NK-92 treated with Interleukin-12 subunit alpha and Interleukin-12 subunit beta, amount 100 ng/mL, for 24 hours (cell line): ENCODE measurements at regions not wholly inside any gene's neighbourhood (a gene's known extent, or its start where the extent isn't known, plus 50 kb on each side); places are given as distances from the start of the nearest gene placed in this dataset.
"Not testable (repeated sequence)": the region's sequence is repeated elsewhere in the genome, so short reads cannot be mapped to it uniquely, and the experiment has no call there.

Experiments used
- DNase-seq: peaks from one replicate; lab custom pipeline; 2025; lab: John Stamatoyannopoulos, UW

GRCh38 chr18:37844209-37844970 is 278.8 kb upstream of the CELF4 start:
- no peak for DNase-seq

GRCh38 chr18:37838083-37838482 is 272.5 kb upstream of the CELF4 start:
- DNase-seq, result no peak

GRCh38 chr18:37836071-37836970 is 270.7 kb upstream of the CELF4 start:
- DNase-seq, result no peak

GRCh38 chr18:37832010-37832695 is 266.6 kb upstream of the CELF4 start:
- not testable (repeated sequence) for DNase-seq

- DNase-seq, result no peak
These were observed 247.4 kb upstream of the CELF4 start for GRCh38 chr18:37812961-37813360.

GRCh38 chr18:37805773-37806404 is 240.3 kb upstream of the CELF4 start:
- no peak for DNase-seq

GRCh38 chr18:37796823-37797349 is 231.3 kb upstream of the CELF4 start:
- DNase-seq, result no peak

GRCh38 chr18:37787452-37787851 is 221.9 kb upstream of the CELF4 start:
- DNase-seq, result no peak

- no peak for DNase-seq
These were observed 218.2 kb upstream of the CELF4 start for GRCh38 chr18:37783771-37784170.

GRCh38 chr18:37779220-37779619 is 213.6 kb upstream of the CELF4 start:
- DNase-seq, result no peak

- DNase-seq, result no peak
These were observed 213.0 kb upstream of the CELF4 start for GRCh38 chr18:37778417-37779165.

- DNase-seq, result no peak
These were observed 204.2 kb upstream of the CELF4 start for GRCh38 chr18:37769826-37770225.

- DNase-seq, result no peak
These were observed 199.1 kb upstream of the CELF4 start for GRCh38 chr18:37764541-37765288.

GRCh38 chr18:37762076-37762621 is 196.6 kb upstream of the CELF4 start:
- no peak for DNase-seq

GRCh38 chr18:37754141-37754540 is 188.5 kb upstream of the CELF4 start:
- no peak for DNase-seq

GRCh38 chr18:37742436-37742835 is 176.8 kb upstream of the CELF4 start:
- DNase-seq, result no peak

- no peak for DNase-seq
These were observed 175.5 kb upstream of the CELF4 start for GRCh38 chr18:37741032-37741623.

GRCh38 chr18:37734406-37734805 is 168.8 kb upstream of the CELF4 start:
- DNase-seq, result no peak

- no peak for DNase-seq
These were observed 164.1 kb upstream of the CELF4 start for GRCh38 chr18:37729716-37730115.

GRCh38 chr18:37724206-37724605 is 158.6 kb upstream of the CELF4 start:
- no peak for DNase-seq
